SU-DHL-6 (cell line): ENCODE measurements at regions not wholly inside any gene's neighbourhood (a gene's known extent, or its start where the extent isn't known, plus 50 kb on each side); places are given as distances from the start of the nearest gene placed in this dataset.

Experiments
- EZH2phosphoT487 ChIP-seq: fragments of 200-600 bp; sonication (generic), shearing (Covaris generic); conservative IDR thresholded peaks from 2 replicates; pipeline ENCODE4 v1.6.1; 2018; ENCODE audit warnings: mild to moderate bottlenecking, antibody characterized with exemption, low read length, moderate library complexity, mixed read lengths
- TF ChIP-seq, protein P1 (sequence below): fragments of 200-600 bp; sonication (generic); IDR thresholded peaks from one replicate; pipeline ENCODE4 v1.5.1; 2017; ENCODE audit warnings: antibody characterized with exemption, mild to moderate bottlenecking, low read length, moderate library complexity; ENCODE audit not compliant: insufficient read depth, poor library complexity, severe bottlenecking

DNA sequence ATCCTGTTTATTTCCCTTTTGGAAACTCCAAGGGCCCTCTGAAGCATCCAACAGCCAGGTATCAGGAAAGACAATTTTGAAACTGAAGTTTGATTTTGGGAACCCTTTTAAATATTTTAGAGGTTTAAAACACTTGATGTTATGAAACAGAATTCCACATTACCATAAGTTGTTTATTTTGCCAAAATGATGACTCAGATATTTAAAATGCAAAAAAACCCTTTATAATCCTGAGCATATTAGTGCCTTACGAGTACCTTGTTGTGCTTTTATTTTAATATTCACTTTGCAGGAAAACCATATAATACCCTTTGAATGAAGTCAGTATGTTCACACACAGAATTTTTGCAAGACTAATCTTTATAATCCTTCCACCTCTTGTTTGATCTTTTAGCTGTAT is 765.1 kb upstream of the CA10 start:
- TF ChIP-seq, protein P1, sequence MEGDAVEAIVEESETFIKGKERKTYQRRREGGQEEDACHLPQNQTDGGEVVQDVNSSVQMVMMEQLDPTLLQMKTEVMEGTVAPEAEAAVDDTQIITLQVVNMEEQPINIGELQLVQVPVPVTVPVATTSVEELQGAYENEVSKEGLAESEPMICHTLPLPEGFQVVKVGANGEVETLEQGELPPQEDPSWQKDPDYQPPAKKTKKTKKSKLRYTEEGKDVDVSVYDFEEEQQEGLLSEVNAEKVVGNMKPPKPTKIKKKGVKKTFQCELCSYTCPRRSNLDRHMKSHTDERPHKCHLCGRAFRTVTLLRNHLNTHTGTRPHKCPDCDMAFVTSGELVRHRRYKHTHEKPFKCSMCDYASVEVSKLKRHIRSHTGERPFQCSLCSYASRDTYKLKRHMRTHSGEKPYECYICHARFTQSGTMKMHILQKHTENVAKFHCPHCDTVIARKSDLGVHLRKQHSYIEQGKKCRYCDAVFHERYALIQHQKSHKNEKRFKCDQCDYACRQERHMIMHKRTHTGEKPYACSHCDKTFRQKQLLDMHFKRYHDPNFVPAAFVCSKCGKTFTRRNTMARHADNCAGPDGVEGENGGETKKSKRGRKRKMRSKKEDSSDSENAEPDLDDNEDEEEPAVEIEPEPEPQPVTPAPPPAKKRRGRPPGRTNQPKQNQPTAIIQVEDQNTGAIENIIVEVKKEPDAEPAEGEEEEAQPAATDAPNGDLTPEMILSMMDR, result no peak
- no peak for TF ChIP-seq EZH2phosphoT487
